Tibial artery (tissue), 4 donors: ENCODE measurements at regions not wholly inside any gene's neighbourhood (a gene's known extent, or its start where the extent isn't known, plus 50 kb on each side); places are given as distances from the start of the nearest gene placed in this dataset.

Experiments used
- DNase-seq, 2 donors: peaks; one replicate each; pipeline ENCODE4 v3.0.0-alpha.2; 2019
- H3K27ac ChIP-seq, 2 donors: fragments of 200-600 bp; sonication (generic) in 1 of 2; 1 replicate in 1 of 2; 2 replicates in 1 of 2; pipeline ENCODE4 v1.5.1; 2018 to 2019; ENCODE audit warnings: mild to moderate bottlenecking in 1 of 2
- H3K27me3 ChIP-seq, 2 donors: fragments of 200-600 bp; sonication (generic) in 1 of 2; one replicate each; pipeline versions ENCODE4 v1.5.1 to v1.6.0; 2016 to 2019
- H3K36me3 ChIP-seq, 3 donors: fragments of 200-600 bp; sonication (generic) in 2 of 3; one replicate each; pipeline ENCODE4 v1.5.1; 2016 to 2019; ENCODE audit warnings: mild to moderate bottlenecking in 2 of 3
- H3K4me1 ChIP-seq, 4 donors: fragments of 200-600 bp; sonication (generic) in 2 of 4; 1 replicate in 3 of 4; 2 replicates in 1 of 4; pipeline ENCODE4 v1.5.1; 2016 to 2019
- H3K4me3 ChIP-seq, 2 donors: fragments of 200-600 bp; sonication (generic) in 1 of 2; 1 replicate in 1 of 2; 2 replicates in 1 of 2; pipeline ENCODE4 v1.5.1; 2018 to 2019; ENCODE audit warnings: mild to moderate bottlenecking in 2 of 2
- H3K9me3 ChIP-seq, 3 donors: fragments of 200-600 bp; sonication (generic) in 1 of 3; one replicate each; pipeline ENCODE4 v1.5.1; 2016 to 2019
- CTCF ChIP-seq, 2 experiments: fragments of 200-600 bp in 1 of 2; fragments of 450-650 bp in 1 of 2; IDR thresholded peaks; one replicate each; pipeline ENCODE4 v1.5.1; 2017 to 2019; ENCODE audit warnings: antibody characterized with exemption in 2 of 2, mild to moderate bottlenecking in 1 of 2, moderate library complexity in 1 of 2
- intact Hi-C: fragments of 100-400 bp; cut with DNase I; formaldehyde crosslinking; loops from one replicate; pipeline ENCODE4 v1.15.0; 2023; ENCODE audit warnings: low total_unique reads

GRCh38 chr1:38246955-38247952, 200.7 kb upstream of the POU3F1 start:
- Histone ChIP-seq H3K4me1 (no peaks in the 10 kb centered on the region), H3K9me3 (no peaks in the 10 kb centered on the region), H3K4me3 (no peak overlapping the region), H3K27me3 (peaks cover 0 to 36% of the 10 kb centered on the region in 2 donors), H3K27ac (no peak overlapping the region), H3K36me3 (no peaks in the 10 kb centered on the region)
- no peak for DNase-seq
- intact Hi-C loops, result no loop called here
- no peak for TF ChIP-seq CTCF (IDR thresholded peaks at IDR 0.05)

- no peak for DNase-seq
- no peak for TF ChIP-seq CTCF (IDR thresholded peaks at IDR 0.05)
- intact Hi-C loops, result no loop called here
- H3K4me3 ChIP-seq, result no peak overlapping the region
- no peak overlapping the region for H3K27ac ChIP-seq
- no peaks in the 10 kb centered on the region for H3K9me3 ChIP-seq
- H3K27me3 ChIP-seq, result peaks cover 0 to 22% of the 10 kb centered on the region in 2 donors
- H3K36me3 ChIP-seq, result no peaks in the 10 kb centered on the region
- no peaks in the 10 kb centered on the region for H3K4me1 ChIP-seq
These were observed 197.7 kb upstream of the POU3F1 start for GRCh38 chr1:38244218-38244845.

GRCh38 chr1:38243106-38243505, 196.5 kb upstream of the POU3F1 start:
- Histone ChIP-seq H3K4me3 (no peak overlapping the region), H3K9me3 (no peaks in the 10 kb centered on the region), H3K27ac (no peak overlapping the region), H3K27me3 (peaks cover 0 to 13% of the 10 kb centered on the region in 2 donors), H3K36me3 (no peaks in the 10 kb centered on the region), H3K4me1 (no peaks in the 10 kb centered on the region)
- TF ChIP-seq CTCF (IDR thresholded peaks at IDR 0.05), result no peak
- intact Hi-C loops, result no loop called here
- no peak for DNase-seq

GRCh38 chr1:38242506-38242905, 195.9 kb upstream of the POU3F1 start:
- no peaks in the 10 kb centered on the region for H3K4me1 ChIP-seq
- no peak for TF ChIP-seq CTCF (IDR thresholded peaks at IDR 0.05)
- H3K4me3 ChIP-seq, result no peak overlapping the region
- H3K27ac ChIP-seq, result no peak overlapping the region
- H3K9me3 ChIP-seq, result no peaks in the 10 kb centered on the region
- H3K27me3 ChIP-seq, result peaks cover 0 to 7% of the 10 kb centered on the region in 2 donors
- DNase-seq, result no peak
- intact Hi-C loops, result no loop called here
- no peaks in the 10 kb centered on the region for H3K36me3 ChIP-seq

GRCh38 chr1:38241594-38242334, 195.2 kb upstream of the POU3F1 start:
- no peak overlapping the region for H3K4me3 ChIP-seq
- H3K4me1 ChIP-seq, result no peaks in the 10 kb centered on the region
- H3K9me3 ChIP-seq, result no peaks in the 10 kb centered on the region
- no peak for TF ChIP-seq CTCF (IDR thresholded peaks at IDR 0.05)
- no peak for DNase-seq
- H3K36me3 ChIP-seq, result no peaks in the 10 kb centered on the region
- intact Hi-C loops, result no loop called here
- no peak overlapping the region for H3K27ac ChIP-seq
- H3K27me3 ChIP-seq, result peaks cover 0 to 5% of the 10 kb centered on the region in 2 donors
